ENCODE measurements at regions not wholly inside any gene's neighbourhood (a gene's known extent, or its start where the extent isn't known, plus 50 kb on each side); places are given as distances from the start of the nearest gene placed in this dataset.

DNA sequence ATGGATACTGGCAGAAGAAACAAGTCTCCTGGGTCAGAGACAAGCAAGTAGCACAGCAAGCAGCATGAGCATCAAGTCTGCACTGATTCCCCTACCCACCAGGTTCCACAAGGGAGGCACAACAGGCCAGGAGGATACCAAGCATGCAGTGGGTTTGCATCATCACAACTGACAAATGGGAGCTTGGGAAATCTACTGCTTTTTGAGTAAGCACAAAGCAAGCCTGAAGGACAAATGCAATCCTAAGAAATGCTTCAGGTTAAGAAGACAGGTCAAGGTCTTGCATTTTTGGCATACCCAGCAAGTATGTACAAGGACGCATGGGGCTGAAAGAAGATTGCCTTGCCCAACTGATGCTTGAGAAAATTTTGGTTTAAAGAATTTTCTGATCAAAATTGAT is 279.6 kb downstream of the PDGFC start:
- Histone ChIP-seq H3K27ac (no peak overlapping the region), H3K27me3 (no peaks in the 10 kb centered on the region), H3K4me3 (no peak overlapping the region), H3K9me3 (no peaks in the 10 kb centered on the region), H3K36me3 (no peaks in the 10 kb centered on the region), H3K4me1 (no peaks in the 10 kb centered on the region)
- TF ChIP-seq CTCF (IDR thresholded peaks at IDR 0.05) (no peak), POLR2A (IDR thresholded peaks at IDR 0.05) (no peak)
- WGBS, 2 donors: 78 to 81% methylated on average over 1 of the region's 1 CpG
- intact Hi-C loops (cut with DNase I): no loop called here
- DNase-seq: no peak

GRCh38 chr4:156690572-156690971 is 281.0 kb downstream of the PDGFC start:
- Histone ChIP-seq H3K27me3 (no peaks in the 10 kb centered on the region), H3K27ac (no peak overlapping the region), H3K36me3 (no peaks in the 10 kb centered on the region), H3K4me1 (peaks cover 0 to 8% (median 0%) of the 10 kb centered on the region in 3 donors), H3K9me3 (no peaks in the 10 kb centered on the region), H3K4me3 (no peak overlapping the region)
- TF ChIP-seq CTCF (IDR thresholded peaks at IDR 0.05) (no peak), POLR2A (IDR thresholded peaks at IDR 0.05) (no peak)
- no peak for DNase-seq
- WGBS, 2 donors: 78 to 90% methylated on average over 2 of the region's 2 CpGs
- intact Hi-C loops (cut with DNase I): no loop called here

DNA sequence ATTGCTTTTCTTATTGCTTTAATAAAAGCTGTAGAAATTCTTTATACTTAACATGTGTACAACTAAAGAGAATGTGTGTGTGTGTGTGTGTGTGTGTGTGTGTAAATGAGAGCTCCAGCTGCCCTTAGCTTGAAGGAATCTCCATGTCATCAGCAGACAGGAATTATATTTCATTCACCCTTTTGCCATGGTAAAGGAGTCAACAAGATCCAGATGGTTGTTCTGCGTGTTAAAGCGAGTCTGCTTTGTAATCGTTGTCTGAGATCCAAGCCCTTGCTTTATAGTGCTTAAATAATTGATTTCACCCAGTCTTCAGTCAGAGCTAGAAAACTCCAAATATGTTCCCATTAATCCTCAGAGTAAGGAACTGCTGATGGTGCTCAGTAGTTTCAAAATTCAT is 285.5 kb downstream of the PDGFC start:
- Histone ChIP-seq H3K27me3 (no peaks in the 10 kb centered on the region), H3K36me3 (no peaks in the 10 kb centered on the region), H3K4me3 (no peak overlapping the region), H3K4me1 (peaks cover 0 to 9% (median 0%) of the 10 kb centered on the region in 3 donors), H3K27ac (no peak overlapping the region), H3K9me3 (no peaks in the 10 kb centered on the region)
- intact Hi-C loops (cut with DNase I): no loop called here
- DNase-seq: no peak
- WGBS, 2 donors: 17 to 22% methylated on average over 3 of the region's 3 CpGs
- TF ChIP-seq CTCF (IDR thresholded peaks at IDR 0.05) (no peak), POLR2A (IDR thresholded peaks at IDR 0.05) (no peak)

- Histone ChIP-seq H3K27ac (no peak overlapping the region), H3K27me3 (no peaks in the 10 kb centered on the region), H3K4me1 (peaks cover 0 to 9% (median 0%) of the 10 kb centered on the region in 3 donors), H3K4me3 (no peak overlapping the region), H3K9me3 (no peaks in the 10 kb centered on the region), H3K36me3 (no peaks in the 10 kb centered on the region)
- no peak for DNase-seq
- TF ChIP-seq CTCF (IDR thresholded peaks at IDR 0.05): no peak
- TF ChIP-seq POLR2A (IDR thresholded peaks at IDR 0.05): no peak
- WGBS, 2 donors: 58 to 66% methylated on average over 3 of the region's 3 CpGs
- intact Hi-C loops (cut with DNase I): no loop called here
Measured at GRCh38 chr4:156685308-156685707, 286.3 kb downstream of the PDGFC start.

DNA sequence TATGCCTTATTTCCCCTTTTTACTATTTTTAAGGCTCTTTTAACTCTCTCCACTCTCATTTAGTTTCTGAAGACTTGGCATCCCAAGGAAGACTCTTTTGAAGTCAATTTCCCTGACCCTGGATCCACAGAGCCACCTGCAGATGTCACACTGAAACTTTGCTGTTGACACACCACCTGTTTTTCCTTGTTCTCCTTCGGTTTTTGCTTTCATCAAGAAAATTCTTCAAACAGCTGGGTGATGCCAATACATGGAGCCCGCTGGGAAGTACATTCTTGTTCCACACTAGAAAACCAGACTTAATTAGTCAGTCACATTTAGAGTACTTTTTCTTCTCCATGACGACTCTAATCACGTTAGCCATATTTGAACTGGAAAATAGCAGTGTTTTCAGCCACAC is 293.9 kb downstream of the PDGFC start:
- H3K27ac ChIP-seq: no peak overlapping the region
- intact Hi-C loops (cut with DNase I): no loop called here
- TF ChIP-seq CTCF (IDR thresholded peaks at IDR 0.05) (no peak), POLR2A (IDR thresholded peaks at IDR 0.05) (no peak)

More for the DNA sequence above, 293.9 kb downstream of the PDGFC start:
- Histone ChIP-seq H3K4me1 (peaks cover 0 to 5% (median 0%) of the 10 kb centered on the region in 3 donors), H3K36me3 (no peaks in the 10 kb centered on the region), H3K9me3 (no peaks in the 10 kb centered on the region), H3K4me3 (no peak overlapping the region), H3K27me3 (no peaks in the 10 kb centered on the region)
- no peak for DNase-seq
- WGBS, 2 donors: 69 to 78% methylated on average over 4 of the region's 4 CpGs

All from esophagus squamous epithelium (tissue), 5 donors.